OCI-LY3 (cell line): ENCODE measurements at regions not wholly inside any gene's neighbourhood (a gene's known extent, or its start where the extent isn't known, plus 50 kb on each side); places are given as distances from the start of the nearest gene placed in this dataset.

Source experiments
- EZH2phosphoT487 ChIP-seq: fragments of 200-600 bp; shearing (Covaris generic); IDR thresholded peaks from 2 replicates; pipeline ENCODE4 v1.6.1; 2018; ENCODE audit warnings: antibody characterized with exemption, mixed run types, low read depth
- TF ChIP-seq, protein P1 (sequence below): fragments of 200-600, 300-600 bp; sonication (generic); IDR thresholded peaks from 2 replicates; pipeline ENCODE4 v1.5.1; 2014; ENCODE audit warnings: antibody characterized with exemption, low read length, low read depth

DNA sequence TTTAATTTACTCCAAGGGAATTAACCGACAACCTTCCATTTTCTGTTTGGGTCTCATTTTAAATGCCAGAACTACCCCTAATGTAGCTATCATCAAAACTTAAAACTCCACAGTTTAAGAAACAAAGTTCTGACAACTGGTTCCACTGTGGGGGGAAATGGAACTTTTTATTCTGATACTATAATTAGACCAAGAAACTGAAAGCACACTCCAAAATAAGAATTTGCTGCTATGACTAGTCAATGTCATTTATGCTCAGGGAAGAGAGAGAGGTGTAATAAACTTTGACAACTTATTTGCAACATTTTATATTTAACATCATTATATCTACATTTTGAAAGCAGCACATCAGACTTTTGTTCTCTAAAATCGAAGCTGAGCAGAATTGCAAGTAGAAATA is 169.2 kb downstream of the ANXA2 start:
- TF ChIP-seq, protein P1, sequence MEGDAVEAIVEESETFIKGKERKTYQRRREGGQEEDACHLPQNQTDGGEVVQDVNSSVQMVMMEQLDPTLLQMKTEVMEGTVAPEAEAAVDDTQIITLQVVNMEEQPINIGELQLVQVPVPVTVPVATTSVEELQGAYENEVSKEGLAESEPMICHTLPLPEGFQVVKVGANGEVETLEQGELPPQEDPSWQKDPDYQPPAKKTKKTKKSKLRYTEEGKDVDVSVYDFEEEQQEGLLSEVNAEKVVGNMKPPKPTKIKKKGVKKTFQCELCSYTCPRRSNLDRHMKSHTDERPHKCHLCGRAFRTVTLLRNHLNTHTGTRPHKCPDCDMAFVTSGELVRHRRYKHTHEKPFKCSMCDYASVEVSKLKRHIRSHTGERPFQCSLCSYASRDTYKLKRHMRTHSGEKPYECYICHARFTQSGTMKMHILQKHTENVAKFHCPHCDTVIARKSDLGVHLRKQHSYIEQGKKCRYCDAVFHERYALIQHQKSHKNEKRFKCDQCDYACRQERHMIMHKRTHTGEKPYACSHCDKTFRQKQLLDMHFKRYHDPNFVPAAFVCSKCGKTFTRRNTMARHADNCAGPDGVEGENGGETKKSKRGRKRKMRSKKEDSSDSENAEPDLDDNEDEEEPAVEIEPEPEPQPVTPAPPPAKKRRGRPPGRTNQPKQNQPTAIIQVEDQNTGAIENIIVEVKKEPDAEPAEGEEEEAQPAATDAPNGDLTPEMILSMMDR: no peak
- no peak for TF ChIP-seq EZH2phosphoT487
